K562 (cell line): ENCODE measurements at regions not wholly inside any gene's neighbourhood (a gene's known extent, or its start where the extent isn't known, plus 50 kb on each side); places are given as distances from the start of the nearest gene placed in this dataset.

Experiments
- ATAC-seq: fragments of 200-7000 bp; cut with Tn5 transposase; 3 replicates; pipeline ENCODE4 v1.9.1; 2020; ENCODE audit warnings: moderate library complexity
- BruUV-seq: library from RNA; stranded (reverse); fragments of 400-500 nt; replicated peaks from 2 replicates; lab custom pipeline; 2021; lab: Mats Ljungman, UMichigan
- CTCF ChIA-PET: fragments of 300-600 bp; formaldehyde crosslinking; extraction: SDS; loops from one replicate; lab custom pipeline; 2021; ENCODE audit warnings: low intra/inter-chr PET ratio; lab: Yijun Ruan, JAX
- POLR2A ChIA-PET: fragments of 300-600, 350-650 bp; sonication (Branson Sonifier 250); formaldehyde crosslinking; extraction: SDS; loops from one replicate; lab custom pipeline; 2021; ENCODE audit warnings: antibody characterized with exemption, inconsistent platforms; lab: Yijun Ruan, JAX
- DNase-seq, 4 experiments: peaks; one replicate each; pipeline versions ENCODE4 v3.0.0 to v3.0.0-alpha.2; 2011 to 2018; ENCODE audit warnings: low spot score in 3 of 4, mixed read lengths in 3 of 4; ENCODE audit errors: extremely low read depth in 1 of 4
- FAIRE-seq: peaks from 2 replicates; lab custom pipeline; 2011; peaks lifted over from hg19 to GRCh38; lab: Jason Lieb, UNC
- H2AFZ ChIP-seq: 2 replicates; pipeline ENCODE4 v1.6.0; 2011; ENCODE audit warnings: low read depth, low read length, control low read depth, inconsistent platforms
- H3K27ac ChIP-seq: fragments of 200-600 bp; 3 replicates; pipeline ENCODE4 v1.8.0; 2011; ENCODE audit warnings: low read depth, mild to moderate bottlenecking, control low read depth, inconsistent platforms, low read length, moderate library complexity, mixed read lengths; ENCODE audit errors: extremely low read depth
- H3K27me3 ChIP-seq, 2 experiments: fragments of 300-600 bp in 1 of 2; 2 replicates in 1 of 2; 3 replicates in 1 of 2; pipeline versions ENCODE4 v1.6.0 to v1.8.0; 2011; ENCODE audit warnings: inconsistent platforms in 2 of 2, low read length in 2 of 2, mild to moderate bottlenecking in 1 of 2, mixed read lengths in 1 of 2, moderate library complexity in 1 of 2; ENCODE audit not compliant: control insufficient read depth in 2 of 2, insufficient read depth in 2 of 2
- H3K36me3 ChIP-seq: fragments of 300-600 bp; 3 replicates; pipeline ENCODE4 v1.8.0; 2011; ENCODE audit warnings: mild to moderate bottlenecking, low read length, inconsistent platforms; ENCODE audit not compliant: control insufficient read depth, insufficient read depth
- H3K4me1 ChIP-seq, 2 experiments: fragments of 200-600 bp in 1 of 2; replicated peaks in 1 of 2; 2 replicates in 1 of 2; 3 replicates in 1 of 2; pipeline versions ENCODE4 v1.5.1 to v1.8.0; 2011; ENCODE audit warnings: inconsistent platforms in 2 of 2, low read length in 2 of 2, mild to moderate bottlenecking in 1 of 2, mixed read lengths in 1 of 2, moderate library complexity in 1 of 2; ENCODE audit not compliant: control insufficient read depth in 2 of 2, insufficient read depth in 2 of 2
- H3K4me2 ChIP-seq: 2 replicates; pipeline ENCODE4 v1.6.1; 2011; ENCODE audit warnings: low read length, control low read depth, inconsistent platforms, mixed read lengths; ENCODE audit not compliant: insufficient read depth
- H3K4me3 ChIP-seq: fragments of 200-600 bp; sonication (generic), shearing (Covaris generic); 2 replicates; pipeline ENCODE4 v1.5.1; 2016; ENCODE audit warnings: control low read depth, inconsistent platforms
- H3K79me2 ChIP-seq: fragments of 200-600 bp; 3 replicates; pipeline ENCODE4 v1.8.0; 2011; ENCODE audit warnings: low read length, inconsistent platforms; ENCODE audit not compliant: control insufficient read depth, insufficient read depth
- H3K9ac ChIP-seq, 2 experiments: 2 replicates each; pipeline versions ENCODE4 v1.6.0 to v1.6.1; 2011; ENCODE audit warnings: low read depth in 2 of 2, low read length in 2 of 2, control low read depth in 1 of 2, inconsistent platforms in 1 of 2, mild to moderate bottlenecking in 1 of 2, mixed read lengths in 1 of 2; ENCODE audit not compliant: insufficient read depth in 1 of 2
- H3K9me1 ChIP-seq: one replicate; pipeline ENCODE4 v1.6.0; 2011; ENCODE audit warnings: inconsistent platforms, mild to moderate bottlenecking, low read length, moderate library complexity; ENCODE audit not compliant: control insufficient read depth, insufficient read depth
- H3K9me3 ChIP-seq: replicated peaks from 2 replicates; pipeline ENCODE4 v1.5.1; 2011; ENCODE audit warnings: low read depth, low read length, inconsistent platforms; ENCODE audit not compliant: control insufficient read depth, insufficient read depth
- H4K20me1 ChIP-seq: replicated peaks from 2 replicates; pipeline ENCODE4 v1.6.1; 2011; ENCODE audit warnings: low read length, inconsistent platforms, mixed read lengths; ENCODE audit not compliant: control insufficient read depth, insufficient read depth
- BRF1 ChIP-seq: IDR thresholded peaks from 3 replicates; pipeline ENCODE4 v1.6.1; 2011; ENCODE audit warnings: borderline replicate concordance, mild to moderate bottlenecking; ENCODE audit not compliant: insufficient read length; ENCODE audit errors: extremely low read depth
- CBFA2T2 ChIP-seq: fragments of 450-650 bp; conservative IDR thresholded peaks from 2 replicates; pipeline ENCODE4 v1.6.1; 2017; ENCODE audit warnings: mild to moderate bottlenecking
- CEBPZ ChIP-seq: fragments of 150-350 bp; IDR thresholded peaks from 2 replicates; pipeline ENCODE4 v1.6.1; 2014; ENCODE audit warnings: low read depth, mild to moderate bottlenecking, low read length, borderline replicate concordance
- CHAMP1 ChIP-seq: fragments of 450-650 bp; IDR thresholded peaks from 2 replicates; pipeline ENCODE4 v1.6.1; 2016; ENCODE audit warnings: mild to moderate bottlenecking
- E2F4 ChIP-seq: sonication (generic); formaldehyde crosslinking; IDR thresholded peaks from 2 replicates; pipeline ENCODE4 v1.8.0; 2022; ENCODE audit warnings: mild to moderate bottlenecking, low read depth, missing genetic modification reagents
- ESRRB ChIP-seq: fragments of 250-450 bp; sonication (Bioruptor Pico); IDR thresholded peaks from 2 replicates; pipeline ENCODE4 v1.5.0; 2020; ENCODE audit warnings: mild to moderate bottlenecking, moderate library complexity, borderline replicate concordance
- HOXB6 ChIP-seq: fragments of 250-450 bp; sonication (Bioruptor Pico); IDR thresholded peaks from 2 replicates; pipeline ENCODE4 v1.5.1; 2022; ENCODE audit warnings: mild to moderate bottlenecking, borderline replicate concordance
- MAFK ChIP-seq: IDR thresholded peaks from 2 replicates; pipeline ENCODE4 v1.6.1; 2011; ENCODE audit warnings: low read length, improper control_type of control experiment
- MECOM ChIP-seq: fragments of 250-450 bp; sonication (Bioruptor Pico); IDR thresholded peaks from 2 replicates; pipeline ENCODE4 v1.8.0; 2022; ENCODE audit warnings: inconsistent platforms
- MTA1 ChIP-seq: fragments of 450-650 bp; IDR thresholded peaks from 2 replicates; pipeline ENCODE4 v1.6.1; 2017; ENCODE audit warnings: borderline replicate concordance
- NFIX ChIP-seq: fragments of 250-450 bp; sonication (Bioruptor Pico); IDR thresholded peaks from 2 replicates; pipeline ENCODE4 v1.4.0; 2020; ENCODE audit warnings: low read depth, mild to moderate bottlenecking, moderate library complexity
- PCBP2 ChIP-seq: fragments of 200-400 bp; formaldehyde crosslinking; IDR thresholded peaks from 2 replicates; pipeline ENCODE4 v1.6.1; 2018; ENCODE audit warnings: low read length, low read depth, mild to moderate bottlenecking, moderate library complexity; ENCODE audit not compliant: poor library complexity, severe bottlenecking
- PHB2 ChIP-seq: fragments of 450-650 bp; IDR thresholded peaks from 2 replicates; pipeline ENCODE4 v1.6.1; 2017; ENCODE audit warnings: low read depth
- USF1 ChIP-seq: sonication (generic); formaldehyde crosslinking; IDR thresholded peaks from 2 replicates; pipeline ENCODE4 v1.9.0; 2022; ENCODE audit warnings: mild to moderate bottlenecking, missing genetic modification reagents
- XRCC5 ChIP-seq: fragments of 200-400 bp; formaldehyde crosslinking; IDR thresholded peaks from 2 replicates; pipeline ENCODE4 v1.6.1; 2017; ENCODE audit warnings: low read depth, mild to moderate bottlenecking, low read length
- ZNF316 ChIP-seq: fragments of 450-650 bp; IDR thresholded peaks from 2 replicates; pipeline ENCODE4 v1.6.1; 2016
- ZNF507 ChIP-seq: conservative IDR thresholded peaks from 2 replicates; pipeline ENCODE4 v1.6.1; 2017; ENCODE audit warnings: missing genetic modification characterization, missing compliant biosample characterization
- WGBS: fragments of 100-300 bp; shearing (Covaris generic); methylation state at CpG from one replicate; pipeline ENCODE4 v1.1.6; 2016; ENCODE audit warnings: low coverage, mixed read lengths; ENCODE audit not compliant: insufficient coverage; ENCODE audit errors: missing lambda C conversion rate; 5-methylcytosine and 5-hydroxymethylcytosine counted together
- in situ Hi-C: fragments of 300-500 bp; cut with MboI; formaldehyde crosslinking; loops from 4 replicates; pipeline ENCODE4 v1.15.0; 2018; ENCODE audit warnings: inconsistent platforms, mixed read lengths
- intact Hi-C: fragments of 100-400 bp; cut with micrococcal nuclease; formaldehyde crosslinking; loops from 2 replicates; pipeline ENCODE4 v1.14.2; 2022

- Histone ChIP-seq H3K4me3 (no peak overlapping the region), H3K27me3 (peaks cover 0 to 3% of the 10 kb centered on the region in 2 experiments; a peak in 1 of 5 replicates), H3K9ac (no peak overlapping the region), H3K9me3 (no peaks in the 10 kb centered on the region), H2AFZ (no peak overlapping the region), H3K79me2 (no peaks in the 10 kb centered on the region), H3K4me1 (no peaks in the 10 kb centered on the region), H3K9me1 (peaks cover 2% of the 10 kb centered on the region), H3K36me3 (no peaks in the 10 kb centered on the region), H4K20me1 (no peaks in the 10 kb centered on the region), H3K27ac (no peak overlapping the region), H3K4me2 (no peak overlapping the region)
- no TSS peak for BruUV-seq
- ChIA-PET CTCF (no interaction called here), POLR2A (interaction anchor here (0.6 kb wide), 1 partner anchor 16 kb away, joined by 3 read pairs; no protein-coding TSS in a partner anchor)
- intact Hi-C loops: no loop called here
- ATAC-seq (no peak), FAIRE-seq (no peak), DNase-seq (no peak)
- 0% methylated on average over 14 of the region's 16 CpGs for WGBS
- in situ Hi-C loops: no loop called here
- TF ChIP-seq BRF1 (no peak), XRCC5 (no peak), MTA1 (no peak), USF1 (no peak), NFIX (CRISPR knock-in tag) (no peak), PHB2 (no peak), CEBPZ (no peak), PCBP2 (no peak), HOXB6 (CRISPR knock-in tag) (no peak), ZNF507 (tag) (no peak), ESRRB (CRISPR knock-in tag) (no peak), CHAMP1 (no peak), ZNF316 (no peak), CBFA2T2 (no peak), E2F4 (no peak), MECOM (CRISPR knock-in tag) (no peak), MAFK (no peak)
Measured at GRCh38 chr22:48734961-48735360, 1092.7 kb downstream of the BRD1 start.
